ENCODE measurements at regions not wholly inside any gene's neighbourhood (a gene's known extent, or its start where the extent isn't known, plus 50 kb on each side); places are given as distances from the start of the nearest gene placed in this dataset.

DNA sequence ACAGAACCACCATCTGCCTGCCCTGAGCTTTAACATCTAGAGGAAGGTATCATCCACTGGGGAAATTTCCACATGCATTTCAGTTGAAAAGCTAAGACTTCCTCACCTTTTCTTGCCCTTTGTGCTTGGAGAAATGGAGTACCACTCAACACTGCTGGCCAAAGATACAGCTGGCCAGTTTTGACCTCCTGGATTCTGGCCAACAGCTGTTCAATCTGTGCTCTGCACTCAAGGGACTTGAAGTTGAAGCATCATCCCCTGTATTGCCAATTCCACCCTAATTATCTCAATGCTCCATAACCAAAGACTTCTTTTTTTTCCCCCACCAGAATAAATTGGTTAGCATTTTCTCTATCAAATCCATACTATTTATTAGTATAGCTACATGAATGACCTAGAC is 70.4 kb upstream of the PRDM9 start:
- Histone ChIP-seq H2AK5ac (ENCODE audit: insufficient read length, low read length) (no peak overlapping the region), H3K18ac (ENCODE audit: insufficient read length, low read depth, low read length) (no peak overlapping the region), H3K79me2 (ENCODE audit: insufficient read depth, low read length) (no peaks in the 10 kb centered on the region), H3K4ac (ENCODE audit: low read depth, low read length) (no peak overlapping the region), H2BK20ac (ENCODE audit: low read depth, low read length, poor library complexity, severe bottlenecking) (no peak overlapping the region), H3K27ac (ENCODE audit: insufficient read length, low read depth, low read length) (no peak overlapping the region), H3K23me2 (ENCODE audit: insufficient read length, low read depth, low read length, poor library complexity, severe bottlenecking) (no peaks in the 10 kb centered on the region), H2BK120ac (ENCODE audit: low read depth, low read length, poor library complexity, severe bottlenecking) (no peak overlapping the region), H2BK5ac (ENCODE audit: insufficient read length, low read length) (no peak overlapping the region), H4K20me1 (ENCODE audit: control insufficient read depth, insufficient read depth, insufficient read length) (no peaks in the 10 kb centered on the region), H2AFZ (ENCODE audit: low read length) (no peak overlapping the region), H3K56ac (ENCODE audit: insufficient read length, low read depth, low read length) (no peak overlapping the region), H4K8ac (replicated peaks; ENCODE audit: insufficient read length, low read depth, low read length) (no peak overlapping the region), H3K23ac (ENCODE audit: insufficient read length, low read depth, low read length) (no peak overlapping the region), H4K5ac (ENCODE audit: insufficient read length, low read depth, low read length) (no peak overlapping the region), H3K14ac (ENCODE audit: insufficient read depth, low read length) (no peak overlapping the region), H4K91ac (ENCODE audit: insufficient read length, low read depth, low read length) (no peak overlapping the region), H3K79me1 (ENCODE audit: insufficient read depth, low read depth, low read length, poor library complexity, severe bottlenecking) (no peaks in the 10 kb centered on the region), H3K27me3 (ENCODE audit: insufficient read depth, low read length) (no peaks in the 10 kb centered on the region), H3K9me3 (ENCODE audit: control insufficient read depth, low read depth, low read length) (no peaks in the 10 kb centered on the region), H3K4me2 (ENCODE audit: insufficient read depth, insufficient read length, low read length) (no peak overlapping the region), H3K4me1 (ENCODE audit: insufficient read depth, low read length) (no peaks in the 10 kb centered on the region), H3T11ph (ENCODE audit: low read length) (no peak overlapping the region), H2BK15ac (ENCODE audit: low read depth, low read length) (no peak overlapping the region), H2BK12ac (ENCODE audit: insufficient read length, low read depth, low read length) (no peak overlapping the region), H3K9ac (ENCODE audit: extremely low read depth, insufficient read length, low read length) (no peak overlapping the region)
- H3K36me3 Mint-ChIP-seq (ENCODE audit: insufficient read depth in 1 of 3, low read depth in 3 of 3), result peaks cover 0 to 8% (median 0%) of the 10 kb centered on the region in 3 experiments; a peak in 3 of 7 replicates
- TF ChIP-seq, protein P1, sequence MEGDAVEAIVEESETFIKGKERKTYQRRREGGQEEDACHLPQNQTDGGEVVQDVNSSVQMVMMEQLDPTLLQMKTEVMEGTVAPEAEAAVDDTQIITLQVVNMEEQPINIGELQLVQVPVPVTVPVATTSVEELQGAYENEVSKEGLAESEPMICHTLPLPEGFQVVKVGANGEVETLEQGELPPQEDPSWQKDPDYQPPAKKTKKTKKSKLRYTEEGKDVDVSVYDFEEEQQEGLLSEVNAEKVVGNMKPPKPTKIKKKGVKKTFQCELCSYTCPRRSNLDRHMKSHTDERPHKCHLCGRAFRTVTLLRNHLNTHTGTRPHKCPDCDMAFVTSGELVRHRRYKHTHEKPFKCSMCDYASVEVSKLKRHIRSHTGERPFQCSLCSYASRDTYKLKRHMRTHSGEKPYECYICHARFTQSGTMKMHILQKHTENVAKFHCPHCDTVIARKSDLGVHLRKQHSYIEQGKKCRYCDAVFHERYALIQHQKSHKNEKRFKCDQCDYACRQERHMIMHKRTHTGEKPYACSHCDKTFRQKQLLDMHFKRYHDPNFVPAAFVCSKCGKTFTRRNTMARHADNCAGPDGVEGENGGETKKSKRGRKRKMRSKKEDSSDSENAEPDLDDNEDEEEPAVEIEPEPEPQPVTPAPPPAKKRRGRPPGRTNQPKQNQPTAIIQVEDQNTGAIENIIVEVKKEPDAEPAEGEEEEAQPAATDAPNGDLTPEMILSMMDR (conservative IDR thresholded peaks at IDR 0.05), result no peak
- H3K4me3 Mint-ChIP-seq, result no peak overlapping the region
- no peaks in the 10 kb centered on the region for H3K4me1 Mint-ChIP-seq
- DNase-seq, result no peak
- H3K9me3 Mint-ChIP-seq, result no peaks in the 10 kb centered on the region; a peak in 2 of 5 replicates
- no peaks in the 10 kb centered on the region for H3K27me3 Mint-ChIP-seq (ENCODE audit: low read depth)
- no peak overlapping the region for H3K27ac Mint-ChIP-seq

Measured in H9 (cell line).